ENCODE measurements at regions not wholly inside any gene's neighbourhood (a gene's known extent, or its start where the extent isn't known, plus 50 kb on each side); places are given as distances from the start of the nearest gene placed in this dataset.

- no peaks in the 10 kb centered on the region for H3K79me2 ChIP-seq (ENCODE audit: control insufficient read depth, insufficient read depth, low read length)
- H3K36me3 ChIP-seq (ENCODE audit: control insufficient read depth, insufficient read depth, low read length): no peaks in the 10 kb centered on the region
- H2AFZ ChIP-seq (ENCODE audit: low read length): no peak overlapping the region
- H4K20me1 ChIP-seq (ENCODE audit: control insufficient read depth, extremely low read depth, insufficient read depth, low read length): no peaks in the 10 kb centered on the region
- no peak overlapping the region for H3K4me3 ChIP-seq (replicated peaks in 1 of 4; ENCODE audit: control extremely low read depth in 1 of 4, insufficient read depth in 1 of 4, low read depth in 3 of 4, low read length in 4 of 4)
- H3K27ac ChIP-seq (ENCODE audit: insufficient read depth, low read length): no peak overlapping the region
- H3K4me1 ChIP-seq (ENCODE audit: control insufficient read depth, extremely low read depth, insufficient read depth, low read length): no peaks in the 10 kb centered on the region
- no peaks in the 10 kb centered on the region for H3K27me3 ChIP-seq (ENCODE audit: control insufficient read depth, insufficient read depth, low read length)
- TF ChIP-seq CTCF (conservative IDR thresholded peaks at IDR 0.05 in 1 of 2, IDR thresholded peaks at IDR 0.05 in 1 of 2; ENCODE audit: low read depth in 1 of 2, low read length in 2 of 2): no peak
- H3K4me2 ChIP-seq (ENCODE audit: extremely low read depth, insufficient read depth, low read length): no peak overlapping the region
- H3K9ac ChIP-seq (ENCODE audit: insufficient read depth, low read length): no peak overlapping the region
- no peak for DNase-seq (ENCODE audit: low read depth in 2 of 2)
- H3K9me3 ChIP-seq (ENCODE audit: control insufficient read depth, insufficient read depth, low read depth, low read length): no peaks in the 10 kb centered on the region
These were observed 69.4 kb upstream of the DSC1 start for GRCh38 chr18:31232013-31232412.

DNA sequence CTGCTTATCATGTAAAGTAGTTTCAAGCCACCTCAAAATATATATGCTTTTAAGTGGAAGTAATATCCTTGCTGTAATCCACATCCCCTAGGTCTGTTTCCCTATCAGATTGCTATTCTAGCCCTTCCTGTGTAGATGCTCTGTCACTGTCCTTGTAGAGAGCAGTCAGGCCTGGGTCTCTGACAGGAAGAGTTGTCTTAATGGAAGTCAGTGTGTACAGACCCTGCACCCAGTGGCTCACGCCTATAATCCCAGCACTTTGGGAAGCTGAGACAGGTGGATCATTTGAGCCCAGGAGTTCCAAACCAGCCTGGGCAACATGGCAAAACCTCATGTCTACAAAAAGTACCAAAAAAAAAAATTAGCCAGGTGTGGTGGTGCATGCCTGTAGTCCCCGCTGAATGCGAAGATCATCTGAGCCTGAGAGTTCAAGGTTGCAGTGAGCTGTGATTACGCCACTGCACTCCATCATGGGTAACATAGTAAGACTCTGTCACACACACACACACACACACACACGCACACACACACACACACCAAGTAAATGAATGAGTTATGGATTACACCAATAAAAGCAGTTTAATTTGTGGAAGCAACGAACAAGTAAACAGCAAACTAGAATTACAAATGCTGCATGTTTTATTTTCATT is 70.2 kb upstream of the DSC1 start:
- Histone ChIP-seq H3K9ac (ENCODE audit: insufficient read depth, low read length) (no peak overlapping the region), H3K4me3 (replicated peaks in 1 of 4; ENCODE audit: control extremely low read depth in 1 of 4, insufficient read depth in 1 of 4, low read depth in 3 of 4, low read length in 4 of 4) (no peak overlapping the region), H3K4me1 (ENCODE audit: control insufficient read depth, extremely low read depth, insufficient read depth, low read length) (no peaks in the 10 kb centered on the region), H3K27me3 (ENCODE audit: control insufficient read depth, insufficient read depth, low read length) (no peaks in the 10 kb centered on the region), H3K9me3 (ENCODE audit: control insufficient read depth, insufficient read depth, low read depth, low read length) (no peaks in the 10 kb centered on the region), H3K4me2 (ENCODE audit: extremely low read depth, insufficient read depth, low read length) (no peak overlapping the region), H4K20me1 (ENCODE audit: control insufficient read depth, extremely low read depth, insufficient read depth, low read length) (no peaks in the 10 kb centered on the region), H3K36me3 (ENCODE audit: control insufficient read depth, insufficient read depth, low read length) (no peaks in the 10 kb centered on the region), H2AFZ (ENCODE audit: low read length) (no peak overlapping the region), H3K79me2 (ENCODE audit: control insufficient read depth, insufficient read depth, low read length) (no peaks in the 10 kb centered on the region), H3K27ac (ENCODE audit: insufficient read depth, low read length) (no peak overlapping the region)
- no peak for DNase-seq (ENCODE audit: low read depth in 2 of 2)
- TF ChIP-seq CTCF (conservative IDR thresholded peaks at IDR 0.05 in 1 of 2, IDR thresholded peaks at IDR 0.05 in 1 of 2; ENCODE audit: low read depth in 1 of 2, low read length in 2 of 2) (no peak), EZH2 (IDR thresholded peaks at IDR 0.05; ENCODE audit: low read length, missing control alignments) (no peak)

DNA sequence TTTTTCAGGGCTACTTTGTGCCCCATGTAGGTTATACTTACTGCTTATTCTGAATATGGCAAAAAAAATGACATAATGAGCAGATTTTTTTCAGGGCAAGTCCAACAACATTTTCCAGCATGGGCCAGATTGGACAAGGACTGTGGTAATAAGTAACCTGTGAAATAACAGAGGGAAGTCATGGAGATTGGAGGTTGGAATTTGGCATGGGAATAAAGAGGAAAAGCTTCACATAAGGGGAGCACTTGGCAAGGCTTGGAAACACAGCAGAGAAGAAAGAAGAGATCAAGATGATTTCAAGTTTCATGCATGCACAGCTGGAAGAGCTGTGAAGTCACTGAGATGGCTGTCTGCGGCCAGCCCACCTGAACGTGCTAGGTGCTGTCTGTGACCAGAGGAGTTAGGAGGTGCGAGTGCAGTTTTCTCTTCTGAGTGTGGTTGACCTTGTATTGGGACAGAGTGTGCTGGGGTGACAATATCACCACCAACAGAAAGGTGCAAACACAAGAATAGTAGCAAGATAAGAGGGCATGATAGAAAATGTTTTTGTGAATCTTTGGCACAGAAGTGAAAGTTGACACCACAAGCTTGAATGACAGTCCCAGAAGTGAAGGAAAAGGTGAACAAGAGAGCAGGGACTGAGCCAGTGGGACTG is 71.1 kb upstream of the DSC1 start:
- Histone ChIP-seq H3K9ac (ENCODE audit: insufficient read depth, low read length) (no peak overlapping the region), H3K4me1 (ENCODE audit: control insufficient read depth, extremely low read depth, insufficient read depth, low read length) (no peaks in the 10 kb centered on the region), H3K4me2 (ENCODE audit: extremely low read depth, insufficient read depth, low read length) (no peak overlapping the region), H3K27ac (ENCODE audit: insufficient read depth, low read length) (no peak overlapping the region), H2AFZ (ENCODE audit: low read length) (no peak overlapping the region), H3K27me3 (ENCODE audit: control insufficient read depth, insufficient read depth, low read length) (no peaks in the 10 kb centered on the region), H4K20me1 (ENCODE audit: control insufficient read depth, extremely low read depth, insufficient read depth, low read length) (no peaks in the 10 kb centered on the region), H3K9me3 (ENCODE audit: control insufficient read depth, insufficient read depth, low read depth, low read length) (no peaks in the 10 kb centered on the region), H3K36me3 (ENCODE audit: control insufficient read depth, insufficient read depth, low read length) (no peaks in the 10 kb centered on the region), H3K4me3 (replicated peaks in 1 of 4; ENCODE audit: control extremely low read depth in 1 of 4, insufficient read depth in 1 of 4, low read depth in 3 of 4, low read length in 4 of 4) (no peak overlapping the region), H3K79me2 (ENCODE audit: control insufficient read depth, insufficient read depth, low read length) (no peaks in the 10 kb centered on the region)
- DNase-seq (ENCODE audit: low read depth in 2 of 2): no peak
- TF ChIP-seq CTCF (conservative IDR thresholded peaks at IDR 0.05 in 1 of 2, IDR thresholded peaks at IDR 0.05 in 1 of 2; ENCODE audit: low read depth in 1 of 2, low read length in 2 of 2) (no peak), EZH2 (IDR thresholded peaks at IDR 0.05; ENCODE audit: low read length, missing control alignments) (no peak)
